GM12878 (cell line): ENCODE measurements at regions not wholly inside any gene's neighbourhood (a gene's known extent, or its start where the extent isn't known, plus 50 kb on each side); places are given as distances from the start of the nearest gene placed in this dataset.

Source experiments
- BHLHE40 ChIP-seq, 2 experiments: fragments of 450-650 bp in 1 of 2; IDR thresholded peaks; 2 replicates each; pipeline ENCODE4 v1.6.1; 2011 to 2017; ENCODE audit warnings: low read depth in 2 of 2, borderline replicate concordance in 1 of 2, improper control_type of control experiment in 1 of 2, low read length in 1 of 2, mild to moderate bottlenecking in 1 of 2
- FOXK2 ChIP-seq: fragments of 450-650 bp; IDR thresholded peaks from 2 replicates; pipeline ENCODE4 v1.6.1; 2017; ENCODE audit warnings: mild to moderate bottlenecking, moderate library complexity
- MTA3 ChIP-seq: IDR thresholded peaks from 2 replicates; pipeline ENCODE4 v1.6.1; 2012; ENCODE audit warnings: low read length, inconsistent platforms, borderline replicate concordance
- POLR2A ChIP-seq: IDR thresholded peaks from 2 replicates; pipeline ENCODE4 v1.6.1; 2011; ENCODE audit warnings: low read depth, mild to moderate bottlenecking, low read length
- TBL1XR1 ChIP-seq: IDR thresholded peaks from 2 replicates; pipeline ENCODE4 v1.6.1; 2012; ENCODE audit warnings: low read depth, low read length, improper control_type of control experiment
- TF ChIP-seq, protein P1 (sequence below), 3 experiments: IDR thresholded peaks in 2 of 3; conservative IDR thresholded peaks in 1 of 3; 2 replicates each; pipeline ENCODE4 v1.5.1; 2011; ENCODE audit warnings: low read depth in 3 of 3, low read length in 3 of 3, mild to moderate bottlenecking in 3 of 3, control low read depth in 2 of 3, moderate library complexity in 2 of 3, inconsistent platforms in 1 of 3, mixed read lengths in 1 of 3; ENCODE audit not compliant: control insufficient read depth in 2 of 3, insufficient read depth in 1 of 3; ENCODE audit errors: extremely low read depth in 1 of 3

DNA sequence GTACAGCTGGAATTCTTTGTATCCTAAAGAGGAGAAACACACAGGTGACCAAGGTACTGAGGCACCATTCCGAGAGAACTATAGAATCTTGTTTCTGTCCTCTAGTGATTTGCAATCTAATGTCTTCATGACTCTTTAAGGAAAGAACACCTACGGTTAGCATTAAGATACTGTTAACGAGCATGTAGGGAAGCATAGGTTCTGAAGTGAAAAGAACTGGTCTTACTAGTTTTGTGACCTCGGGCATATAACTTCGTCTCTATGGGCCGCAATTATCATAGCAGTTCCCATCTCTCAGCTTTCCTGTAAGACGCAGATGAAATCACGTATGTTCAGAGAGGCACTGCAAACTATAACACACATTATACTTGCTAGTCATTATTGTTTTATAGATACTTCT lies 193.0 kb upstream of the NBEA start:
- TF ChIP-seq FOXK2: no peak
- TF ChIP-seq POLR2A: no peak
- no peak for TF ChIP-seq MTA3
- TF ChIP-seq, protein P1, sequence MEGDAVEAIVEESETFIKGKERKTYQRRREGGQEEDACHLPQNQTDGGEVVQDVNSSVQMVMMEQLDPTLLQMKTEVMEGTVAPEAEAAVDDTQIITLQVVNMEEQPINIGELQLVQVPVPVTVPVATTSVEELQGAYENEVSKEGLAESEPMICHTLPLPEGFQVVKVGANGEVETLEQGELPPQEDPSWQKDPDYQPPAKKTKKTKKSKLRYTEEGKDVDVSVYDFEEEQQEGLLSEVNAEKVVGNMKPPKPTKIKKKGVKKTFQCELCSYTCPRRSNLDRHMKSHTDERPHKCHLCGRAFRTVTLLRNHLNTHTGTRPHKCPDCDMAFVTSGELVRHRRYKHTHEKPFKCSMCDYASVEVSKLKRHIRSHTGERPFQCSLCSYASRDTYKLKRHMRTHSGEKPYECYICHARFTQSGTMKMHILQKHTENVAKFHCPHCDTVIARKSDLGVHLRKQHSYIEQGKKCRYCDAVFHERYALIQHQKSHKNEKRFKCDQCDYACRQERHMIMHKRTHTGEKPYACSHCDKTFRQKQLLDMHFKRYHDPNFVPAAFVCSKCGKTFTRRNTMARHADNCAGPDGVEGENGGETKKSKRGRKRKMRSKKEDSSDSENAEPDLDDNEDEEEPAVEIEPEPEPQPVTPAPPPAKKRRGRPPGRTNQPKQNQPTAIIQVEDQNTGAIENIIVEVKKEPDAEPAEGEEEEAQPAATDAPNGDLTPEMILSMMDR (IDR thresholded peaks at IDR 0.05 in 2 of 3, conservative IDR thresholded peaks at IDR 0.05 in 1 of 3; ENCODE audit: control insufficient read depth in 2 of 3, extremely low read depth in 1 of 3, insufficient read depth in 1 of 3, low read depth in 3 of 3, low read length in 3 of 3): no peak
- TF ChIP-seq TBL1XR1: no peak
- TF ChIP-seq BHLHE40 (IDR thresholded peaks at IDR 0.05; ENCODE audit: borderline replicate concordance in 1 of 2, low read depth in 2 of 2, low read length in 1 of 2): no peak
